ENCODE measurements at regions not wholly inside any gene's neighbourhood (a gene's known extent, or its start where the extent isn't known, plus 50 kb on each side); places are given as distances from the start of the nearest gene placed in this dataset.

- DNase-seq = no peak
These were observed 287.7 kb upstream of the FOXQ1 start for GRCh38 chr6:1024161-1024560.

GRCh38 chr6:1023229-1023628 is 288.7 kb upstream of the FOXQ1 start:
- no peak for DNase-seq

DNA sequence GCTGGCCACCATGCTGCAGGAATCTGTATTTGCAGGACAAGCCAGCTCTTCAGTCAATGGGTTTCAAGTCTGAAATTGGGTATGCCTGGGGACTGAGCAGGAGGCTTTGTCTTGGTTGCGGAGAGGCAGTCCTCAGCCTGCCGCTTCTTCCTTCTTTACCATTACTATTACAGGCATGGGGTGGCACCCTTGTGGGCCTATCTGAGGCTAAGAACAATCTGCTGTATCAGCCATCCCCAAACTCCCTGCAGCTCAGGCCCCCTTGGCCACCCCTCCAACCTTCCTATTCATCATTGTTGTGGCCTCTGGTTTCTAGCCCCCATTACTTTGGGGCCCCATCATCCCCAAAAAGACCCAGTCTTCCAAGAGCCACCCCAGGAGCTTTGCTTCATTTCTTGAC is 289.2 kb upstream of the FOXQ1 start:
- DNase-seq = no peak

- DNase-seq = no peak
These were observed 291.1 kb upstream of the FOXQ1 start for GRCh38 chr6:1020837-1021236.

DNA sequence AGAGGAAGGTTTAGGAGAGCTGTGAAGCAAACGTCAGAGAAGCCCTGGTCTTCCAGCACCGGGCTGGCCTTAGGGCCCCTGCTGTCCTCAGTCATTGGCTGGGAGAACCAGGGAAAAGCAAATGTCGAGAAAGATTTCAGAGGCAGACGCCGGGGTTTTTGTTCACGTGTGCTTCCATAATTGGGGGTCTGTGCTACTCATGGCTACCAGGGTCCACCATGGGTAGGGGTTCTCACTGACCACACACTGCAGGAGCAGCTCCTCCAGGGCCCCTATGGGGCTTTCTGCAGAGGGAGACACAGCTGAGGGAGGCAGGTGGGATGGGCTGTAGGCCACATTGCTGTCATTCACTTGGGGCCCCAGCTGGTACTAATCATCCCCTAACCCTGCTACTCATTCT is 291.8 kb upstream of the FOXQ1 start:
- DNase-seq = no peak

- no peak for DNase-seq
These were observed 293.9 kb upstream of the FOXQ1 start for GRCh38 chr6:1018041-1018440.

- no peak for DNase-seq
These were observed 295.3 kb upstream of the FOXQ1 start for GRCh38 chr6:1016329-1017302.

- no peak for DNase-seq
These were observed 296.1 kb upstream of the FOXQ1 start for GRCh38 chr6:1015825-1016224.

GRCh38 chr6:1014431-1014807 is 297.5 kb upstream of the FOXQ1 start:
- no peak for DNase-seq

DNA sequence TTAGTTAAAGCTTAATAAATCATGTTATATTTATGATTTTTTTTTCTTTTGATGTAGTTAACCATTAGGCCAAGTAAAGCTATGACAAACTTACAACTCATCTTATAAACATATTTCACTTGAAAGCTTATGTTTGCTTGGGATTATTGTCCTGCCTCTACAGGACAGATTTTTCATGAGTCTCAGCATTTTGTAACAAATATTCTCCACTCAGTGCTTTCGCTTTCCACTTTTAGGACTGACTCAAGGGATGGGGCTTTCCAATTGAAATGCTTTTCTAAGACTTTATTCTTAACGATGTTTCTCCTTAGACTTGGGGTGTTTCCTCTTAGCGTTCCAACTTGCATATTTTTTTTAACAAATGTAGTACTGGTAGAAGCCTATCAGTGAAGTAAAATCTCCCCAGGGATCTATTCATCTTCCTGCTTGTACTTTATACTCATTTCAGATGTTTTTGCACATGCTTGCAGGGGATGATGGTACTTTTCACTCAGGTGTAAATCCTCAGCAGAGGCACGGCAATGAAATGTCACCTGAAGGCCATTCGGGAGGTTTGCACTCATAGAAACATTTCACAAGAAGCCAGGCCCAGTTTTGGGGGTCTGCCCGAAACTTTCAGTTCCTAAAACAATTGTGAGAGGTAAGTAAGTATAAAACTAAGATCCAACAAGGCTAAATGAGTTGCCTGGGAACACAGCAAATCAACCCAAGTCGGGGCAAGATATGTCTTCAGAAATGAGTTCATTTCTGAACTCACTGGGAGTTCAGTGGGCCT is 298.1 kb upstream of the FOXQ1 start:
- no peak for DNase-seq

GRCh38 chr6:1009103-1009502 is 302.8 kb upstream of the FOXQ1 start:
- DNase-seq = no peak

- DNase-seq = no peak
These were observed 304.7 kb upstream of the FOXQ1 start for GRCh38 chr6:1007159-1007558.

DNA sequence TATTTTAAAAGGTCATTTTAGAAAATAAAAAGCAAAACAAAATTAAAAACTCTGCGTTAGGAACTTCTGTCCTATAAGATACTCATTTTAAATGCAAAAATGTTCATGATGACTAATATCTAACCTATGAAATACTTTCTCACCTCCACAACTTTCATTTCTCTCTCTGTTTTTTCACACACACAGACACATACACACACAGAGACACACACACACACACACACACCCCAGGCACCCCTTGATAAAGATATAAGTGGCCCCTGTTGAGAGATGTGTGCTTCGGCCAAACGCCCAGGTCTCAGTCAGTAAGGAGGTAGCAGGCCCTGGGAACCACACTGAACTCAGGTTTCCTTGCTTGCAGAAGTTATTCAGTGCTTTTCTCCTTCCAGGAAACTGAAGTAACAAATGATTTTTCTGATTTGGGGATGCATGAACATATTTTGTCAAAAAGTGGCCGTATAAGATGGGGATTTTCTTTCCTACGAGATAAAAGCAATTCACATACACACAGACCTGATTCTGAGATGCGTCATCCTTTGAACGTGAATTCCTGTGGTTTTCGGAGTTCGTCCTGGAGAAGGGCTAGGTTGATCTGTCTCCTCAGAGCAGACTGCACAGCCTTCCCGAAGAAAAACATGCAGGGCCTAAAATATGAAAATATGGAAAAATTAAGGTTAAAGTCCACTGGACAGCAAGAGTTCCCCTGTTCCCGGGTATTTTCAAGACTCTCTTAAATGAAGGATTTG is 306.8 kb upstream of the FOXQ1 start:
- no peak for DNase-seq

- no peak for DNase-seq
These were observed 308.3 kb upstream of the FOXQ1 start for GRCh38 chr6:1003394-1004160.

DNA sequence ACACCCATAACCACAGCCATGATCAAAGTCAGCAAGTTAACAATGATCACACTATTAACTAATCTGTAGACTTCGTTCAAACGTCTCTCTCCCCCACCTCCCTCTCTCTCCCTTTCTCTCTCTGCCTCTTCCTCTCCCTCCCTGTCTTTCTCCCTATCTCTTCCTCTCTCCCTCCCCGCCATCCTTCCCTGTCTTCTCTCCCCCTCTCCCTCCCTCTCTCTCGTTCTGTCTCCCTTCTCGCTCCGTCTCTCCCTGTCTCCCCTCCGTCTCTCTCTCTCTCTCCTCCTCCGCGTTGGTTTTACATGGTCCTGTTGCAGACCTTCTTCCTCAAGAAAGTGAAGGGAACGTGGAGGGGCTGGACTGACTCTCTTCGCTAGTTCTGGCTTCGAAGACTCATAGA is 308.9 kb upstream of the FOXQ1 start:
- DNase-seq = no peak

GRCh38 chr6:1001655-1002349 is 308.9 kb upstream of the EXOC2 start:
- DNase-seq = no peak

GRCh38 chr6:999552-999951 is 306.6 kb upstream of the EXOC2 start:
- DNase-seq = no peak

- DNase-seq = no peak
These were observed 305.6 kb upstream of the EXOC2 start for GRCh38 chr6:998551-998950.

- no peak for DNase-seq
These were observed 303.4 kb upstream of the EXOC2 start for GRCh38 chr6:996271-996852.

DNA sequence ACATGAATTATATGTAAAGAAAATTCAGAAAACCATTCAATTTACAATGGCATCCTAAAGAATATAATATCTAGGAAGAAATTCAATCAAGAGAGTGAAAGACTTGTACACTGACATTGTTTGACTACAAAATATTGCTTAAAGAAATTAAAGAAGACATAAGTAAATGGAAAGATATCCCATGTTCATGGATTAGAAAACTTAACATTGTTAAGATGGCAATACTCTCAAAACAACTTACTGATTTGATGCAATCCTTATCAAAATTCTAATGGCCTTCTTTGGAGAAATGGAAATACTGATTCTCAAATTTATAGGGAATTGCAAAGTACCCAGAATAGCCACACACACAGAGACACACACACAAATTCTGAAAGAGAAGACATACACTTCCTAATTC is 298.3 kb upstream of the EXOC2 start:
- DNase-seq = no peak

GRCh38 chr6:984031-984430 is 291.1 kb upstream of the EXOC2 start:
- no peak for DNase-seq

Data from stimulated activated CD4-positive, alpha-beta T cell treated with anti-CD3 and anti-CD28 coated beads, Interleukin-15, amount 100 ng/mL, for 24 hours (primary cell).